Panc1 (cell line): ENCODE measurements at regions not wholly inside any gene's neighbourhood (a gene's known extent, or its start where the extent isn't known, plus 50 kb on each side); places are given as distances from the start of the nearest gene placed in this dataset.

Experiments
- CTCF ChIP-seq: fragments of 450-650 bp; IDR thresholded peaks from 2 replicates; pipeline ENCODE4 v1.5.1; 2017; ENCODE audit warnings: mild to moderate bottlenecking
- SIN3A ChIP-seq: IDR thresholded peaks from 2 replicates; pipeline ENCODE4 v1.6.1; 2012; ENCODE audit warnings: low read depth, mild to moderate bottlenecking, low read length, moderate library complexity, borderline replicate concordance; ENCODE audit not compliant: insufficient read depth

- TF ChIP-seq CTCF (no peak), SIN3A (no peak)
Observed at GRCh38 chr4:123043793-123044425, 121.5 kb upstream of the NUDT6 start.
